NCI-H1694 (cell line): ENCODE measurements at regions not wholly inside any gene's neighbourhood (a gene's known extent, or its start where the extent isn't known, plus 50 kb on each side); places are given as distances from the start of the nearest gene placed in this dataset.
"Not testable (repeated sequence)": the region's sequence is repeated elsewhere in the genome, so short reads cannot be mapped to it uniquely, and the experiment has no call there.

Experiments used
- DNase-seq: peaks from one replicate; lab custom pipeline; 2025; lab: John Stamatoyannopoulos, UW

DNA sequence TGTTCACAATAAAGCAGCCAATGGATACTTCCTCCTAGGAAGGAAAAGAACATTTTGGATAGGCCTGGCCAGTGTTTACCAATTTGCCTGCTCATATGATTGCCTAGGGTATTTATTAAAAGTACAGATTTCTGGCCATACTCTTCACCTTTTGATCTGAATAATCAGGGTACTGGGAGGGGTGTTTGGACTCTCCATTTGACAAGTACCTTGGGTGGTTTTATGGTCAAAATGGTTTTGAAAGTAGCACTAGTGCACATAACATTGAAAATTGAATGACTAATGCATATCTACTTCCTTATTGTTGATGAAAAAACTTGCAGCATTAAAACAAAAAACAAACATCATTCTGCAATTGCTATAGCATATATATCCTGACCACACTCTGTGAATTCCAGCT lies 333.3 kb upstream of the CDH2 start:
- DNase-seq = no peak

GRCh38 chr18:28504066-28504465 lies 327.1 kb upstream of the CDH2 start:
- DNase-seq = no peak

GRCh38 chr18:28494151-28494550 lies 317.2 kb upstream of the CDH2 start:
- no peak for DNase-seq

GRCh38 chr18:28485918-28486317 lies 309.0 kb upstream of the CDH2 start:
- no peak for DNase-seq

DNA sequence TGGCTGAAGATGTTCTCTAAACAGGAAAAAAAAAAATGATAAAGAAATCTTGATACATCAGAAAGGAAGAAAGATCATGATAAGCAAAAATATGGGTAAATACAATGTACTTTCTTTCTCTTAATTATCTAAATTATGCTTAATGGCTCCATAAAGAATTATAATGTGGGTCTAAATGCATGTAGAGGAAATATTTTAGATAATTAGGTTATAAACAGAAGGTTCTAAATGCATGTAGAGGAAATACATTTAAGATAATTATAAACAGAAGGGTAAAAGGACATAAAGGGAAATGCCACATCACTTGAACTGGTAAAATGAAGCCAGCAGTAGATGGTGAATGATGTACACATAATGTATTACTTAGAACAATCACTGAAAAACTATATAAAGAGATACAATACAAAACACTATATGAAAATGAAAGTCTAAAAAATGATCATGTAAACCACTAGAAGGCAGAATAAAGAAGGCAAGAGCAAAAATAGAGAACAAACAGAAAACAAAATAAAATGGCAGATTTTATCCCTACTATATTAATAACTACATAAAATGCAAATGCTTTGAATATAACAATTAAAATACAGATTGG lies 308.4 kb upstream of the CDH2 start:
- DNase-seq = no peak

- DNase-seq = no peak
Observed at GRCh38 chr18:28478531-28478930, 301.6 kb upstream of the CDH2 start.

DNA sequence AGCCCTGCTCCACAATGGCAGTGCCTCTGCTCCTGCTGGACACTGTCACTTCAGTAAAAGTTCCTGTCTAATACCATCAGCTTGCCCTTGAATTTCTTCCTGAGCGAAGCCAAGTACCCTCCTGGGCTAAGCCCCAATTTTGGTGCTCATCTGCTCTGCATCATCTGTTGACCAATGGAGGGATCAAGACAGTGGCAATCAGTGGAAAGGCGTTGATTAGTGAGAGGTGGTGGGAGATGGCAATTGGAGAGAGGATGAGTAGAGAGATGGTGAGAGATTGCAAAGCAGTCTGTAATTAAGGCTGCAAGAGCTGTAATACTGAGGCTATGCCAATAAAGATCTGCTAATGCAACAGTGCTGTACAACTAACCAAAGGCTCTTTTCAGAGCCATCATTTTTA lies 299.4 kb upstream of the CDH2 start:
- DNase-seq = no peak

- DNase-seq = no peak
Observed at GRCh38 chr18:28469946-28470345, 293.0 kb upstream of the CDH2 start.

DNA sequence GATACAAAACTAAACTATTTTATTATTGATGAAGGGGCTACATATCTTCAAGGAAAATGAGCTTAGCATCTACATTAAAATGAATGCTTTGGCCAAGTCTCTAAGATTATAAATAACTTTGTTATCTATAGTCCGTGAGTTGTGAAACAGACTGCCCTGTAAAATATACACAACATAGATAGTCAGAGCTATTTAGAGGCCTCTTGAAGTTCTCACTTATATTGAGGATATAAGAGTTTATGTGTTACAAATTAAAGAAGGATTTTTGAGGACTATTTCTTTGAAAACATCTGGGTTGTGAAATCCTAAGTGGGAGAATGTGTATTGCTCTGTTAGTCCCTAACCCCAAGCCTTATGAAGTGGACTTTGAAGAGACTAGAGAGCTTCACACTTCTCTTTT lies 292.0 kb upstream of the CDH2 start:
- DNase-seq = no peak

DNA sequence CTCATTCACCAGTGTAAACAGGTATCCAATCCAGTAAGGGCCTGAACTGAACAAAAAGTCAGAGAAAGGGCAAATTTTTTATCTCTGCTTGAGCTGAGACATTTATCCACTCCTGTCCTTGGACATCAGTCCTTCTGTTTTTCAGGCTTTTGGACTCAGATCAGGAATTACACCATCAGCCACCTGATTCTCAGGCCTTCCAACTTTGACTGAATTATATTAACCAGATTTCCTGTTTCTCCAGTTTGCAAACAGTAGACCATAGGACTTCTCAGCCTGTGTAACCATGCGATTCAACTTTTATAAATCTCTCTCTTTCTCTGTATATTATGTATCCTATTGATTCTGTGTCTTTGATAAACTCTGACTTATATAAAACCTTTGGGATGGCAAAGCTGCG lies 289.3 kb upstream of the CDH2 start:
- DNase-seq = no peak

GRCh38 chr18:28459587-28459986 lies 282.7 kb upstream of the CDH2 start:
- DNase-seq = no peak

DNA sequence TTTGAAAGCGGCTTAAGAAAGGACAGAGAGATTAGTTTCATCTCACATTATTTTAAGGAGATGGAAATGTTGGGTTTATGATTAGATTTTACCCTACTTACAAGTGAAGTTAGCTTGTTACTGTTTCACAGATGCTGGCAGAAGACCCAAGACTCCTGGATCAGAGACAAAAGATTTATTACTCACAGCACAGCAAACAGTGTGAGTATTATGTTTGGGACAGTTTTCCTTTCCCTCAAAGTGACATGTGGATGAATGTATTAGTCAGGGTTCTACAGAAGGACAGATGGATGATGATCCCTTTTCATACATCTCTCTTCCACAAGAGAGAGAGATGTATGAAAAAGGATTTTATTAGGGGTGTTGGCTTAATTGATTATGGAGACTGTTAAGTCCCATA lies 281.8 kb upstream of the CDH2 start:
- no peak for DNase-seq

DNA sequence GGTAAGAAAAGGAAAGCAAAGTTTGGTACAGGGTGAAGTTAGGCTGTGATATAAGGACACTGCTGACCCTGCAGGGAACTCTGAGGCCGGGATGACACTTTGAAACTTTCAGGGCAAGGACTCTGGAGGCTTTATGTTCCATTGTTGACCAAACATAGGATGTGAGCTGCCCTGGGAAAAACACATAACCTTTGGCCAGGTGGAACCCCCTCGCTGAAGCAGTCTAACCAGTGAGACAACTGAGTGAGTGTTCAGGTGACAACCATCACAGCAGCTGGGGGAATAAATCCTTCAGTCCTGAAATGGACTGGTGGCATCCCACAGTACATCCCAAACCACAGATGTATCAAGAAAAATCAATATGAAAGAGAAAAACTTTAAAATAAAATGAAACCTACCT lies 280.9 kb upstream of the CDH2 start:
- DNase-seq = no peak

- no peak for DNase-seq
Observed at GRCh38 chr18:28455971-28456370, 279.0 kb upstream of the CDH2 start.

DNA sequence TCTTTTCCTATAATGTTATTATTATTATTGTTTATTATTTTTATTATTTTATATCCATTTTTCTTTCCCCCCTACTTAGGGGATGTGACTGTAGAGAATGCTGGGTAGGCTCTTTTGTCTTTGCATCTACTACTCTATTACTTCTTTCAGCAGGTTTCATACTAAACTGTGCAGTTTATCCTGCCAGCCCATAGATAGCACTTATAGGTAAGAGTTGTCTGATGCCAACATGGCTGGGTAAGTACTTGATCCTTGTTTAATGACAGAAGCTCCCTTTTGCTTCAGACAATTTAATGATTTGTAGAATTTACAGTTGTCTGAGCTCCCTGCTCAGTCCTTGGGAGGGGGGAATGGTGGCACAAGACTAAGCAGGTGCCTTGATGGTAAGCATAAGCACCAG lies 262.9 kb upstream of the CDH2 start:
- DNase-seq = peak; percentile 2

DNA sequence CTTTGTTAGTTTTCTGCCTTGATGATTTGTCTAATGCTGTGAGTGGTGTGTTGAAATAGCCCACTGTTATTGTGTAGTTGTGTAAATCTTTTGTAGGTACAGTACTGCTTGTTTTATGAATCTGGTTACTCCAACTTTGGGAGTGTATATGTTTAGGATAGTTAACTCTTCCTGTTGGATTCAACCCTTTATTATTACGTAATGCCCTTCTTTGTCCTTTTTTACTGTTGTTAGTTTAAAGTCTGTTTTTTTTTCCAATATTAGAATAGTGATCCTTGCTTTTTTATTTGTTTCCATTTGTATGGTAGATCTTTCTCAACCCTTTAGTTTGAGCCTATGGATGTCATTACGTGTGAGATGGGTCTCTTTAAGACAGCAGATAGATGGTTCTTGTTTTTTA lies 261.5 kb upstream of the CDH2 start:
- no peak for DNase-seq

GRCh38 chr18:28432339-28432738 lies 255.4 kb upstream of the CDH2 start:
- no peak for DNase-seq

DNA sequence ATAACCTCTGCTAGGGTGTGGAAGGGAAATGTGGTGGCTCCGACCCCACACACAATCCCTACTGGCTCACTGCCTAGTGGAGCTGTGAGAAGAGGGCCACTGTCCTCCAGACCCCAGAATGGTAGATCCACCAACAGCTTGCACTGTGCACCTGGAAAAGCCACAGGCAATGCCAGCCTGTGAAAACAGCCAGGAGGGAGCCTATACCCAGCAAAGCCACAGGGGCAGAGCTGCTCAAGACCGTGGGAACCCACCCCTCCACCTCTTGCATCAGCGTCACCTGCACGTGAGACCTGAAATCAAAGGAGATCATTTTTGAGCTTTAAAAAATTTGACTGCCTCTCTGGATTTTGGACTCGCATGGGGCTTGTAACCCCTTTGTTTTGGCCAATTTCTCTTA lies 249.0 kb upstream of the CDH2 start:
- DNase-seq = no peak

DNA sequence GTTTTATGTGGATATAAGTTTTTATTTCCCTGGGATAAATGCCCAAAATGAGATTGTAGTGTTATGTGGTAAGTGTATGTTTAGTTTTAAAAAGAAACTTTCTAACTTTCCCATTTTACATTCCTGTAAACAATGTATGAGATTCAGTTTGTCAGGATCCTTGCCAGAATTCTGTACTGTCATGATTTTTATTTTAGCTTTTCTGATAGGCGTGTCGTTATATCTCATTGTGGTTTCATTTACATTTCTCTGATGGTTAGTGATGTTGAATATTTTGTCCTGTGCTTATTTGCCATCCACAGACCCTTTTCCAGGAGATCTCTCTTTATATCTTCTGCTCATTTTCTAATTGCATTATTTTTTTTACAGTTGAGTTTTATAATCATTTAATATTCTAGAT lies 245.6 kb upstream of the CDH2 start:
- no peak for DNase-seq

GRCh38 chr18:28421950-28422349 lies 245.0 kb upstream of the CDH2 start:
- DNase-seq = not testable (repeated sequence)

GRCh38 chr18:28412521-28412920 lies 235.6 kb upstream of the CDH2 start:
- no peak for DNase-seq

DNA sequence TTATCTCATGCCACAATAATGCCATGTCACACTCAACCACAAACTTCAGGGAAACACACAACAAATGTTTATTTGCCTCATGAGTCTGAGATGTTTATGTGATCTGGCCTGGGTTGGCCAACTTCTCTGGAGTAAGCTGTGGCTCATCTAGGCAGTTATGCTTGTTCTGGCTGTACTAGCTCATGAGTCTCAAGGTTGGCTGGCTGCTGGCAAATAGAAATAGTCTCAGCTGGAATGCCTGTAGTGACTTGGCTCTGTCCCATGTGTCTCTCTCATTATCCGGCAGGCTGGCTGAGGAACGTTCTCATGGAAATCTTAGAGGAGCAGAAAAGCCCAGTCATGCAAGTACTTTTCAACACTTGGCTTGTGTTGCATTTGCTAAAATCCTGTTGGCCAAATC lies 234.9 kb upstream of the CDH2 start:
- DNase-seq = no peak

DNA sequence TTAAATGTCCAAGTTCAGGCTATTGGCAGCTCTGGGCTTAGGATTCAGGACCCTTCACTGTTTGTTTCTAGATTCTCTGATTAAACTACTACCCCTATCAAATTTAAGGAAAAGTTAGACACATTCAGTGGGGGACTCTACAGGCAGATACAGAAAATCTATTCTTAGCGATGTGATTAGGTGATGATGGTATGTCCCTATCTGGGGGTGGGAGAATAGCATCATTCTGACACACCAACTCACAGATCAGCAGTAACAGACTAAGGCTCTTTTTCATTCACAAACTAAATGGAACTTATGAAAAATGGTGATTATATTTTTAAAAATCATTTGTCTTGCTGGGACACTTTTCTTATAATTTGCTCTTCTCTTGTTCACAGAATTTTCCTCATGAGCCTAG lies 232.9 kb upstream of the CDH2 start:
- no peak for DNase-seq

- DNase-seq = no peak
Observed at GRCh38 chr18:28408528-28408927, 231.6 kb upstream of the CDH2 start.

GRCh38 chr18:28407681-28408080 lies 230.8 kb upstream of the CDH2 start:
- DNase-seq = no peak
